ENCODE measurements at regions not wholly inside any gene's neighbourhood (a gene's known extent, or its start where the extent isn't known, plus 50 kb on each side); places are given as distances from the start of the nearest gene placed in this dataset.

DNA sequence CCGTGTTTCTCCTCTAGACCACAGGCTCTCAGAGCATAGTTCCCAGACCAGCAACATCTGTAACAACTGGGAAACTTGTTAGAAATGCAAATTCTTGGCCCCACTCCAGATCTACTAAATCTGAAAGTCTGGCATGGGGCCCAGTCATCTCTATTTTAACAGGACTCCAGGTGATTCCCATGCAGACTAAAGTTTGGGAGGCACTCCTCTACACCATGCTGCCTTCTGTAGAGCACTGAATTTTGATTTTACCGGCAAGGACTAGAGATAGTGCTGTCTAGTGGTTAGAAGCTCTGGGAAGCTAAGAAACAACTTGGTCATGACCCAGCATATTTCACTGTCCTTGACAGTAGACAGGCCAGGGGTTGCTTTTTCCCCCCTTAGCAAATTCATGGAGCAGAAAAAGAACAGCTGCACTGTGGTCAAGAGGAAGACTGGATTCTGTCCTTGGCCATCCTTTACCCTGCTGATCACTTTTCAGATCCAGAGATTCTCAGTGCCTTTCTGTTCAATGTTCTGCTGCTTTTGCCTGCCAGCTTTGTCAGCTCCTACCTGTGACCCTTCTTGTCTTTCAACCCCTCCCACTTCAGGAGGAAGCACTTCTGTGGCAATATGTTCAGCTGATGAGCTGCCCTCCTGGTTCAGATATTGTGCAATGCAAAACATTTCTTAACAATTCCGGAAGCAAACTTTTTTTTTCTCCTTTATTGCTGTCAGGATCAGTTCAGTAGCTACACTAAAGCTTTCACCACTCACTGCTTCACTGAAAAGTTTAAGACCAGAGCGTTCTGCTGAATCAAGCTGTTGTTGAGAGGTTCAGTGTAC, 133.8 kb upstream of the NUDT4 start:
- H3K4me3 ChIP-seq (ENCODE audit: low read depth, low read length): no peak overlapping the region
- DNase-seq (ENCODE audit: low read depth, low spot score): peak; percentile 26
- in situ Hi-C loops (cut with HindIII; ENCODE audit: low sequenced_read_pairs): no loop called here
- TF ChIP-seq, protein P1, sequence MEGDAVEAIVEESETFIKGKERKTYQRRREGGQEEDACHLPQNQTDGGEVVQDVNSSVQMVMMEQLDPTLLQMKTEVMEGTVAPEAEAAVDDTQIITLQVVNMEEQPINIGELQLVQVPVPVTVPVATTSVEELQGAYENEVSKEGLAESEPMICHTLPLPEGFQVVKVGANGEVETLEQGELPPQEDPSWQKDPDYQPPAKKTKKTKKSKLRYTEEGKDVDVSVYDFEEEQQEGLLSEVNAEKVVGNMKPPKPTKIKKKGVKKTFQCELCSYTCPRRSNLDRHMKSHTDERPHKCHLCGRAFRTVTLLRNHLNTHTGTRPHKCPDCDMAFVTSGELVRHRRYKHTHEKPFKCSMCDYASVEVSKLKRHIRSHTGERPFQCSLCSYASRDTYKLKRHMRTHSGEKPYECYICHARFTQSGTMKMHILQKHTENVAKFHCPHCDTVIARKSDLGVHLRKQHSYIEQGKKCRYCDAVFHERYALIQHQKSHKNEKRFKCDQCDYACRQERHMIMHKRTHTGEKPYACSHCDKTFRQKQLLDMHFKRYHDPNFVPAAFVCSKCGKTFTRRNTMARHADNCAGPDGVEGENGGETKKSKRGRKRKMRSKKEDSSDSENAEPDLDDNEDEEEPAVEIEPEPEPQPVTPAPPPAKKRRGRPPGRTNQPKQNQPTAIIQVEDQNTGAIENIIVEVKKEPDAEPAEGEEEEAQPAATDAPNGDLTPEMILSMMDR (IDR thresholded peaks at IDR 0.05; ENCODE audit: low read depth, low read length): no peak

DNA sequence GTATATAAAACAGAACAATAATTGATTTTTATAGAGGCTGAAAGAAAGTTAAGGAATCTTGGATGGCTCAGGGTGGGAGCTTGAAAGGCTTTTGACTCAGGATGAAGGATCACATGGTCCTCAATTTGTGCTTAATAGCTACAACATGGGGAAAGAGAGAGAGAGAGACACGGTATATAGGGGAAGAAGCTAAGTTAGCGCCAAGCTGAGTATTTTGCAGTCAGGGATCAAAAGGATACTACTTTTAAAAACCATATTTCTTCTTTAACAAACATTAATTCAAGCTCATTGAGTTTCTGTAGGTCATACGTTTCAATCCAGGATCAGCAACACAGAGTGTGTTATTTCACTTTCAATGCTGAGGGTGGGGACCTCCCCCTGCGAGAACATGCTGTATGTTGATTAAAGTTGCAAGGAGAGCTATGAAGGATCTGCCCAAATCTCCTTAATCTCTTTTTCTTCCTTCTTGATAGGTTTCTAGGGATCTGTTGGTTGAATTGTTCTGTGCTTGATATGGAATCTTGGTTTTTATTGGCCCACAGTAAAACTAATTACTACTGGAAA, 133.1 kb upstream of the NUDT4 start:
- TF ChIP-seq, protein P1 (IDR thresholded peaks at IDR 0.05; ENCODE audit: low read depth, low read length): no peak
- no peak for DNase-seq (ENCODE audit: low read depth, low spot score)
- in situ Hi-C loops (cut with HindIII; ENCODE audit: low sequenced_read_pairs): no loop called here
- H3K4me3 ChIP-seq (ENCODE audit: low read depth, low read length): no peak overlapping the region

DNA sequence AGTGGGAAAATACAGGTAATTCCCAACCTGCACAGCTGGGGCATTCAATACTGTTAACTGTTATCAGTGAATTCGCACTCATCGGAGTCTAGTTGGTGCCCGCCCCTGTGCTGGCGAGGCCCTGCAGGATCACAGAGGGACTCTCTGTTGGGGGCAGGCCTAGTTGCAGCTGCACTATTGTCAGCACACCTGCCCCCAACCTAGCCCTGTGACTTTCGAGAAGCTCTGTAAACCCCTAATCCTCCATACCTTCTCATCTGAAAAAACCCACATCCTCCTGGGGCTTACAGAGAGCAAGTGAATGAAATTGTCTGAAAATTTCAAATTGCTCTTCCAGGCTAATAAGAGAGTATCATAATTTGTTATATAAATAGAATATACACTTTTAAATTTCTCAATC, 132.2 kb upstream of the NUDT4 start:
- in situ Hi-C loops (cut with HindIII; ENCODE audit: low sequenced_read_pairs): no loop called here
- no peak overlapping the region for H3K4me3 ChIP-seq (ENCODE audit: low read depth, low read length)
- DNase-seq (ENCODE audit: low read depth, low spot score): no peak
- TF ChIP-seq, protein P1 (IDR thresholded peaks at IDR 0.05; ENCODE audit: low read depth, low read length): no peak

DNA sequence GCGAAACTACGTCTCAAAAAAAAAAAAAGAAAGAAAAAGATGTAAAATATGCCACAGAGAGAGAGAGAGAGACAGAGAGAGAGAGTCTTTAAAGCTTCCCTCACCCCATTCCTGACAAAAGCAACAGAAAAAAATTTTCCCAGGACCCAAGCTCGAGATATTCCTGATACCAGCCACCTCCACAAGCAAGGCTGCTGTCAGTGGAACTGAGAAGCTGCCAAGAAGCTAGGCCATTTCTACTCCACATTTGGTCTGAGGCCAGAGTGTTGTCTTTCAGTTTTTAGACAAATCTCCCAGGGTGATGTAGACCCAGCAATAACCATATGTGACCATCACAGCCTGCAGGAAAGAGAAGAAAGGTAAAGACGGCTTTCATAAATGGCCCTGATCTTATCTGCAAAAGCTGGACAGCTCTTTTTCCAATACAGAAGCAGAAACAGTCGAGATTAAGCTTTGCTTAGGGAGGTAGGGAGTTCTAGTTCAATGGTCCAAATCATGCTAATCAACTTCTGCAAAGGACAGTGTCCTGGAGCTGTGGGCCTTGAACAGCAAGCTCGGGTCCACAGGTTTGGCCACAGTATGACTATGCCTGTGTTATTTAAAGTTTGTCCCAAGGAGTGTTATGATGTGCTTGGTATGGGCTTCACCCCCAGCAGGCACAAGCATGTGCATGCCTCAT, 130.3 kb upstream of the NUDT4 start:
- no peak for DNase-seq (ENCODE audit: low read depth, low spot score)
- TF ChIP-seq, protein P1 (IDR thresholded peaks at IDR 0.05; ENCODE audit: low read depth, low read length): no peak
- no peak overlapping the region for H3K4me3 ChIP-seq (ENCODE audit: low read depth, low read length)
- in situ Hi-C loops (cut with HindIII; ENCODE audit: low sequenced_read_pairs): no loop called here

DNA sequence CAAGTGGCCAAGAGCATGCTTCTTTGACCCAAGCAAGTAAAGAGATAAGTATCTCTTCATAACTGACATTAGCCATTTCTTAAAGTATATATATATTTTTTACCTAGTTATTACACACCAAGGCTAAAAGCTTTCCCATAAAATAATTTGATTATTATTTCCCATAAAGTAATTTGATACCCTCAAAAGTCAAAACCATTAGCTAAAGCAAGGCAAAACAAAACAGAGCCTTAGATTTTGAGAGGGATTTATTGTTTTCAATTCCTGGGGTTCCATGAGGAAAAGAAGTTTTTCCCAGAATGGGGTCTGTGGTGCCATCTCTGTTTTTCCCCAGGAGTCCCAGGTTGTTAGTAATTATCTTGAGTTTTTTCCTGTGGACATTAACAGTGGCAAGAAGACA, 125.5 kb upstream of the NUDT4 start:
- TF ChIP-seq, protein P1 (IDR thresholded peaks at IDR 0.05; ENCODE audit: low read depth, low read length): no peak
- DNase-seq (ENCODE audit: low read depth, low spot score): no peak
- H3K4me3 ChIP-seq (ENCODE audit: low read depth, low read length): no peak overlapping the region
- in situ Hi-C loops (cut with HindIII; ENCODE audit: low sequenced_read_pairs): no loop called here

DNA sequence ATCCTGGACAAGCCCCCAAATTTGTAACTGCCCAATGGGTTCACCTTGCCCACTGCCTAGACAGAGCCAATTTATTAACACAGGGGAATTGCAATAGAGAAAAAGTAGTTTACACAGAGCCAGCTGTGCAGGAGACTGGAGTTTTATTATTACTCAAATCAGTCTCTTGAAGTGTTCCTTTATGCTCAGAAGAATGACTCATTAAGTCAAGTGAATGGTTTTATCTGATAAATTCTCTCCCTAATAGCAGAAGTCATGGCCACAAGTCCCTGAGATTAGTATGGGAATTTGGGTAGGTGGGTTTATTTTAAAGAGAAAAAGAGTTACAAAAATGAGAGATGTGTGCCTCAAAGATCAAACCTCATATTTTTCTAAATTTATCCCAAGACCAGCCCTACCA, 122.8 kb upstream of the NUDT4 start:
- DNase-seq (ENCODE audit: low read depth, low spot score): no peak
- in situ Hi-C loops (cut with HindIII; ENCODE audit: low sequenced_read_pairs): no loop called here
- H3K4me3 ChIP-seq (ENCODE audit: low read depth, low read length): no peak overlapping the region
- TF ChIP-seq, protein P1 (IDR thresholded peaks at IDR 0.05; ENCODE audit: low read depth, low read length): no peak
